HUES6 (cell line): ENCODE measurements at regions not wholly inside any gene's neighbourhood (a gene's known extent, or its start where the extent isn't known, plus 50 kb on each side); places are given as distances from the start of the nearest gene placed in this dataset.

Experiments
- H3K27ac ChIP-seq: 2 replicates; pipeline ENCODE4 v1.7.0; 2013; ENCODE audit warnings: low read depth, mild to moderate bottlenecking, low read length, inconsistent platforms
- H3K27me3 ChIP-seq: 2 replicates; pipeline ENCODE4 v1.6.1; 2013; ENCODE audit warnings: low read length; ENCODE audit not compliant: control insufficient read depth, insufficient read depth
- H3K36me3 ChIP-seq: 2 replicates; pipeline ENCODE4 v1.6.1; 2013; ENCODE audit warnings: low read length; ENCODE audit not compliant: control insufficient read depth, insufficient read depth
- H3K4me1 ChIP-seq: 2 replicates; pipeline ENCODE4 v1.6.1; 2013; ENCODE audit warnings: low read length; ENCODE audit not compliant: control insufficient read depth, insufficient read depth
- H3K4me3 ChIP-seq: 2 replicates; pipeline ENCODE4 v1.5.1; 2013; ENCODE audit warnings: low read depth, low read length
- H3K9ac ChIP-seq: one replicate; pipeline ENCODE4 v1.6.1; 2013; ENCODE audit warnings: mild to moderate bottlenecking, low read length
- H3K9me3 ChIP-seq: 2 replicates; pipeline ENCODE4 v1.6.1; 2013; ENCODE audit warnings: low read depth, low read length; ENCODE audit not compliant: control insufficient read depth, insufficient read depth

DNA sequence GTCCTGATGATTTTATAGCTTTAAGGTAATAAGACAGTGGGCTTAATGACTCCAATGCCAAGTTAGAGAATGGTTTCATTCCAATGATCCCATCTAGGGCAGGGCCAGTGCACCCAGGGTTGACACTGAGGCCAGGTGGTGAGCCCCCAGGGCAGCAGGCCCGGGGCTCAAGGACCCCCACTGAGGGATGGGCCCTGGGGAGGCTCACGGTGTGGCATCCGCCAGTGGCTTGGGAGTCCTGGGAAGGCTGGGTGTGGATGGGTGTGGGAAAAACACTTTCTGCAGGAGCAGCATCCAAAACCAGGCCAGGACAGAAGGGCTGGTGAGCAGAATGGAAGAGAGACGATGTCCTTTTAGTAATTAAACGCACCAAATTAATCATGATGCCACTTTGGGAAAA, 626.3 kb downstream of the TBC1D22A start:
- H3K27ac ChIP-seq, result no peak overlapping the region
- H3K36me3 ChIP-seq, result no peaks in the 10 kb centered on the region
- no peak overlapping the region for H3K9ac ChIP-seq
- no peak overlapping the region for H3K4me3 ChIP-seq
- peaks cover 84% of the 10 kb centered on the region; the same call in 1 of the 2 replicates for H3K9me3 ChIP-seq
- no peaks in the 10 kb centered on the region for H3K4me1 ChIP-seq
- no peaks in the 10 kb centered on the region; the same call in 1 of the 2 replicates for H3K27me3 ChIP-seq

DNA sequence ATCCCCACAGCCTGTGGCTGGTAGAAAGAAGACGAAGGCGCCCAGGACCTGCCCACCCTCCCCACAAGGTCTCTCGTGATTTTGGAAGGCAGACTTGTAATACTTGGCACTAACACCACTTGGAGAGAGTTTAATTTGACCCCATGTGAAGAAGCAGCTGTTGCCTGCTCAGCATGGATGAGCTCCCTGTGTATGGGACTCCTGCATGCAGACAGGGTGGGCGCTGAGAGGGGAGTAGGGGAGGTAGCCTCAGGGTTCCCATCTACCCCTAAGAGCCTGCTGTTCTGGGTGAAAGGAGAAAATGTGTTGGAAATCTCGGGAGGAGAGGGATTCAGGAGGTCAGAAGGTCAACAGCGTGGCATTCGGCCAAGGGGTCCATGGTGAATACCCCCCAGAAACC, 625.9 kb downstream of the TBC1D22A start:
- Histone ChIP-seq H3K4me1 (no peaks in the 10 kb centered on the region), H3K27ac (no peak overlapping the region), H3K36me3 (no peaks in the 10 kb centered on the region), H3K27me3 (no peaks in the 10 kb centered on the region; the same call in 1 of the 2 replicates), H3K4me3 (no peak overlapping the region), H3K9me3 (peaks cover 83% of the 10 kb centered on the region; the same call in 1 of the 2 replicates), H3K9ac (no peak overlapping the region)

DNA sequence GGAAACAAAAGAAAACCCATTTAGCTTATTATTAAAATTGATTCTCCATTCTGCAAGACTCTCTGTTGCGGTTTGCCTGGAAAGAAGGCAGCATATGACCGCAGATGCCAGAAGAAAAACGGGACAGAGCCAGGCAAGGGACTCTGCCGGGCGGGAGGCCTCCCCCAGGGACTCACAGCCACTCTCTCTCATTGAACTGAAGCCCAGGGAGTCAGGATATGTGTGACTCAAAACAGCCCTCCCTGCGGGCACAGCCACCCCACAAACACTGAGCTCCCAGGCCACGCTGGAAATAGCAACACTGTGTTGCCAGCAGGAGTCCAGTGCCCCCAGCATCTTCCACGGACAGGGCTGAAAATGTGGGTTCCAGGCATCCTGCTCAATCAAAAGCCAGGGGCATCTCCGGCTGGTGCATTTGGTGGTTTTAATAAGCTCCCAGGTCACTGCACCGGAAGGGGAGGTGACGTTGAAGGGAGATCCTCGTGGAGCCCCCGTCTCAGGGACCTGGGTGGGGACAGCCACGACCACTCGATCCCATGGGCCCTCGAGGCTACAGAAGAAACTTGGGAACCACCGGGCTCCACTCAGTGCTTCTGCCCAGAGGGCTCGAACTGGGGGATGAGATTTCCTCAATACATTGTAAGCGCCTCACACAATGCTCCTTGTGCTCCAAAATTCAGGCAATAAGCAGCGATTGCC, 624.5 kb downstream of the TBC1D22A start:
- peaks cover 83% of the 10 kb centered on the region; the same call in 1 of the 2 replicates for H3K9me3 ChIP-seq
- H3K27me3 ChIP-seq, result no peaks in the 10 kb centered on the region; the same call in 1 of the 2 replicates
- no peaks in the 10 kb centered on the region for H3K4me1 ChIP-seq
- no peak overlapping the region for H3K9ac ChIP-seq
- H3K4me3 ChIP-seq, result no peak overlapping the region
- no peaks in the 10 kb centered on the region for H3K36me3 ChIP-seq
- H3K27ac ChIP-seq, result no peak overlapping the region

DNA sequence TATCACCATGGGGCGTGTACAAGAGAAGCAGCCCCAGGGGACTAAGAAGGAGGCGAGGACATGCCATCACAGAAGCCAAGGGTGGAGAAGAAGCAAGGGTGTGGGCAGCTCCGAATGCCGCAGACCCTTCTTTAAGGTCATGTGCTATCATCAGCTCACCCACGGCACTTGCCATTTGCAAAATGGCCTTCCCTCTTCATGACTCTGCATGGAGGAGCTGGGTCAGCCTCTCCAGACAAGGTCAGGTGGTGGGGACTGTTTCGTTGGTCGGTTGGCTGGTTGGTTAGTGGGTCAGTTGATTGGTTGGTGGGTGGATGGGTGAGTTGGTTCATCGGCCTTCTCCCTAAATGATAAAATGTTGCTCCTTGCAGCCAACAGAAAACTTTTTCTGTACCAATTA, 622.5 kb downstream of the TBC1D22A start:
- Histone ChIP-seq H3K27ac (no peak overlapping the region), H3K9me3 (peaks cover 81% of the 10 kb centered on the region; the same call in 1 of the 2 replicates), H3K36me3 (no peaks in the 10 kb centered on the region), H3K4me1 (no peaks in the 10 kb centered on the region), H3K4me3 (no peak overlapping the region), H3K9ac (no peak overlapping the region), H3K27me3 (no peaks in the 10 kb centered on the region; the same call in 1 of the 2 replicates)

DNA sequence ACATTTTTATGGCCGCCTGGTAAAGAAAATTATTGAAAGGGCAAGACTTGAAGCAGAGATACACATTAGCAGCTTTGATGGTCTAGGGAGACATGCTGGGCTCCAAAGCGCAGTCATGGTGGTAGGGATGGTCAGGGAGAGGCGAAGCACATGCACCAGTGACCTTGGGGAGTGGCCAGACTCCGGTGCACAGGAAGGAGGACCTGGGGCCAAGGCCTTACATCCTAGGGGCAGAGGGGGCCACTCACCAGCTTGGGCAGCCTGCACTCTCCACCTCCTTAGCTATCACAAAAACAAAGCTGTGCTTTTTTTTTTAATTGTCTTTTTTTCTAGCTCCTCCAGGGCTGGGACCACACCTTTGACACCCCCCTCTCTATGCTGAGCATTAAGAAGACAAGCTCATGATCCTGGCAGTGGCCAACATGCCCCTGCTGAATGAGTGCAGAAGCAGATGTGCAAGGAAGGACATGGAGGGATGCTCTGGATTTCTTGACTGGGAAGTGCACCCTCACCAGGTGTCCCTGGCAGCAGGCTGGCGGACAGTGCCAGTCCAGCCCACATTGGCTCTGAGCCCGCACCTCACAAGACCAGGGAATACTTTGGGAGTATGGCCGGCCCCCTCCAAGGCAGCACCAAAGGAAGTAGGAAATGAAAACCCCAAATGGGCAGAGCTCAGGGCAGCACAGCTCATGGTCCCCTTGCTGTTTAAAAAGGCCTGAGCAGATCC, 619.9 kb downstream of the TBC1D22A start:
- Histone ChIP-seq H3K4me3 (no peak overlapping the region), H3K27ac (no peak overlapping the region), H3K27me3 (no peaks in the 10 kb centered on the region; the same call in 1 of the 2 replicates), H3K9ac (no peak overlapping the region), H3K36me3 (no peaks in the 10 kb centered on the region), H3K9me3 (peaks cover 73% of the 10 kb centered on the region; the same call in 1 of the 2 replicates), H3K4me1 (no peaks in the 10 kb centered on the region)

DNA sequence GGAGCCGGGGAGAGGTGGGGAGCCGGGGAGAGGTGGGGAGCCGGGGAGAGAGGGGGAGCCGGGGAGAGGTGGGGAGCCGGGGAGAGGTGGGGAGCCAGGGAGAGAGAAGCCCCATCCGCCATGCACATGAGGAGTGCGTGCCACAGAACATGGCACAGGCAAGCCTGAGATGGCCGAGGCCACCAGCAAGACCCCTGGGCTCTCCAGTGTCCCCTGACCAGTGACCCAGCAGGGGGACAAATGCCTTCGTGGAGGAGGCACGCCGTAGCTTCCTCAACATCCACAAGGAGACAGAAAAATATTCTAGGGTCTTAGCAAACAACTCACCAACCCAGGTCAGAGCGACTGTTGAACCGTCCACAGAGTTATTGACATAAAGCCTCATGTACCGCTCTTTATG, 618.8 kb downstream of the TBC1D22A start:
- Histone ChIP-seq H3K9me3 (peaks cover 72% of the 10 kb centered on the region; the same call in 1 of the 2 replicates), H3K4me3 (no peak overlapping the region), H3K4me1 (no peaks in the 10 kb centered on the region), H3K27ac (no peak overlapping the region), H3K9ac (no peak overlapping the region), H3K27me3 (peaks cover 4% of the 10 kb centered on the region; the same call in 1 of the 2 replicates), H3K36me3 (no peaks in the 10 kb centered on the region)

DNA sequence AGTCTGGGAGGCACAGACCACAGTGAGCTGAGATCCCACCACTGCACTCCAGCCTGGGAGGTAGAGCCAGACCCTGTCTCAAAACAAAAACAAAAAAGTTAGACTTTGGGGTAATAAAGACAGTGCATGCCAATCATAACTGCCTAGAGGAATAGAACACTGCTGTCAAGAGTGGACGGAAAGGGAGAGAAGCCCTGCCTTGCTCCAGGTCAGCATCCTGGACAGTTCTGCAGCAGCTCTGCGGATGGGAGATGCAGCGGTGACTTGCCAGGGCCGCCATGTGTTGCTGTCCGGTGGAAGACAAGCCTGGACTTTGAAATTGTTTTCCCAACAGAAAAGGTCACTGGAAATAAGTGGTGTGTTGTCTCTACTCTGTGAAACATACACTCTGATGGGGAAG, 618.2 kb downstream of the TBC1D22A start:
- H3K27me3 ChIP-seq, result peaks cover 4% of the 10 kb centered on the region; the same call in 1 of the 2 replicates
- H3K9ac ChIP-seq, result no peak overlapping the region
- H3K9me3 ChIP-seq, result peaks cover 74% of the 10 kb centered on the region; the same call in 1 of the 2 replicates

DNA sequence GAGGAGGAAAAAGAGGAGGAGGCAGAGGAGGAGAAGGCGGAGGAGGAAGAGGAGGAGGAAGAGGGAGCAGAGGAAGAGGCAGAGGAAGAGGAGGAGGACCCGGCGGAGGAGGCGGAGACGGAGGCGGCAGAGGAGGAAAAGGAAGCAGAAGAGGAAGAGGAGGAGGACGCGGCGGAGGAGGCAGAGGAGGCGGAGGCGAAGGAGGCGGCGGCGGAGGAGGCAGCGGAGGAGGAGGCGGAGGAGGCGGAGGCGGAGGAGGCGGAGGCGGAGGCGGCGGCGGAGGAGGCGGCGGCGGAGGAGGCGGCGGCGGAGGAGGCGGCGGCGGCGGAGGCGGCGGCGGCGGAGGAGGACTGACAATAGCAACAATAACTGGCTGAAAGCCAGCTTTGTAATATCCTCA, 616.6 kb downstream of the TBC1D22A start:
- H3K4me1 ChIP-seq, result no peaks in the 10 kb centered on the region
- peaks cover 4% of the 10 kb centered on the region; the same call in 1 of the 2 replicates for H3K27me3 ChIP-seq
- no peak overlapping the region for H3K9ac ChIP-seq
- H3K9me3 ChIP-seq, result peaks cover 78% of the 10 kb centered on the region; the same call in 1 of the 2 replicates
- no peak overlapping the region for H3K27ac ChIP-seq
- H3K36me3 ChIP-seq, result no peaks in the 10 kb centered on the region
- no peak overlapping the region for H3K4me3 ChIP-seq

More for the DNA sequence above, 618.2 kb downstream of the TBC1D22A start:
- Histone ChIP-seq H3K4me3 (no peak overlapping the region), H3K4me1 (no peaks in the 10 kb centered on the region), H3K36me3 (no peaks in the 10 kb centered on the region), H3K27ac (no peak overlapping the region)

DNA sequence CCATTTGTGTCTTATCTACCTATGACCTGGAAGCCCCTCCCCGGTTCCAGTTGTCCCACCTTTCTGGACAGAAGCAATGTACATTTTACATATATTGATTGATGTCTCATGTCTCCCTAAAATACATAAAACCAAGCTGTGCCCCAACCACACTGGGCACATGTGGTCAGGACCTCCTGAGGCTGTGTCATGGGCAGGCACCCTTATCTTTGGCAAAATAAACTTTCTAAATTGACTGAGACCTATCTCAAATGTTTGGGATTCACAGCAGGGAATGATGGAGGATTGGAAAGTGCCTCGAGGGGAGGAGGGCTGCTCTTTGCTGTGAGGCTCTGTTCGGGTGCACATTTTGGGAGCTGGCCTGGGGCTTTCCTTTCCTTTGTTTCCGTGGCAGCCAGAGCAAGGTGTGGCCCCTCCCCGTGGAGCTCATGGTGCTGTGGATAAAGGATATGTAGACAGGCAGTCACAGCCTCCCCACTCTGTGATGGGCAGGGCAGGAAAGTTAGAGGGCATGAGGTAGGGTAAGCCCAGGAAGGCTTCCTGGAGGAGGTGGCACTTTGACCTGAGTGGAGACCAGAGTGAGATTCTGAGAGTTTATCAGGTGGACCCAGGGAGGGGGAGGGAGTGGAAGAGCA, 615.6 kb downstream of the TBC1D22A start:
- no peak overlapping the region for H3K27ac ChIP-seq
- no peak overlapping the region for H3K4me3 ChIP-seq
- H3K4me1 ChIP-seq, result no peaks in the 10 kb centered on the region
- H3K36me3 ChIP-seq, result no peaks in the 10 kb centered on the region
- peaks cover 4% of the 10 kb centered on the region; the same call in 1 of the 2 replicates for H3K27me3 ChIP-seq
- no peak overlapping the region for H3K9ac ChIP-seq
- H3K9me3 ChIP-seq, result peaks cover 78% of the 10 kb centered on the region; the same call in 1 of the 2 replicates

DNA sequence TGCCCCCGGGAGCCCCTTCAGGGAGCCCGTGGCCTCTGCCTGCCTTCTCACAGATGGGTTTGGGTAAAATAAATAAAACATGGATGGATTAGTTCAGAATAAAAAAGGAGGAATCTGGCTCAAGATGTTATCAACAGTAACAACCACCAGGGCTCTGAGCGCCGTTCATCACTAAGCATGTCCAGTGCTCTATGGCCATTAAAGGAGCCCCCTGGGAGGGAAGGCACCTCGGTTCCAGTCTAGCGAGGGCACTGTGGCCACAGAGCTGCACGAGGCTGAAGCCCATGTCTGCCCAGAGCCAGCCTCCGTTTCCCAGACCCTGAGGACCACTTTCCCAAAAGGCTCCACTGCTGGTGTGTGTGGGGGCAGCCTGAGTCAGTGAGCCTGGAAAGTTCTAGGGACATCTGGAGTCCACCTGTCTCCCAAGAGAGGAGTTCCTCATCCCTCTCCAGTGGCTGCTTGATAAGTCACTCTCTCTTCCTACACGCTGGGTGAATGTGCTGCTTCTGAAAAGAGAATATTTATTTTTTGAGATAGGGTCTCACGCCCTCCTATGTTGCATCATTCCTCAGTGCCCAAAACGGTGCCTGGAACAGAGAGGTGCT, 614.6 kb downstream of the TBC1D22A start:
- Histone ChIP-seq H3K27ac (no peak overlapping the region), H3K9me3 (peaks cover 77% of the 10 kb centered on the region; the same call in 1 of the 2 replicates), H3K4me1 (no peaks in the 10 kb centered on the region), H3K9ac (no peak overlapping the region), H3K4me3 (no peak overlapping the region), H3K27me3 (peaks cover 4% of the 10 kb centered on the region; the same call in 1 of the 2 replicates), H3K36me3 (no peaks in the 10 kb centered on the region)
